GM18858 (cell line): ENCODE measurements at regions not wholly inside any gene's neighbourhood (a gene's known extent, or its start where the extent isn't known, plus 50 kb on each side); places are given as distances from the start of the nearest gene placed in this dataset.
"Not testable (repeated sequence)": the region's sequence is repeated elsewhere in the genome, so short reads cannot be mapped to it uniquely, and the experiment has no call there.

Experiments used
- ATAC-seq: cut with Tn5 transposase; IDR thresholded peaks from one replicate; pipeline ENCODE4 v1.9.1; 2021; ENCODE audit not compliant: unreplicated experiment

- no peak for ATAC-seq
Observed at GRCh38 chr4:188989371-188989770, 850.1 kb downstream of the TRIML1 start.

- ATAC-seq = no peak
Observed at GRCh38 chr4:188992706-188993105, 853.5 kb downstream of the TRIML1 start.

- ATAC-seq = no peak
Observed at GRCh38 chr4:188993871-188994270, 854.6 kb downstream of the TRIML1 start.

- no peak for ATAC-seq
Observed at GRCh38 chr4:189001283-189001970, 862.2 kb downstream of the TRIML1 start.

- ATAC-seq = no peak
Observed at GRCh38 chr4:189001971-189002450, 862.8 kb downstream of the TRIML1 start.

GRCh38 chr4:189002475-189002874 is 863.2 kb downstream of the TRIML1 start:
- ATAC-seq = no peak

- not testable (repeated sequence) for ATAC-seq
Observed at GRCh38 chr4:189010452-189011217, 871.4 kb downstream of the TRIML1 start.

- no peak for ATAC-seq
Observed at GRCh38 chr4:189021831-189022230, 882.6 kb downstream of the TRIML1 start.

GRCh38 chr4:189022440-189023035 is 883.3 kb downstream of the TRIML1 start:
- no peak for ATAC-seq

GRCh38 chr4:189029976-189030504 is 890.8 kb downstream of the TRIML1 start:
- no peak for ATAC-seq

- no peak for ATAC-seq
Observed at GRCh38 chr4:189032606-189033338, 893.5 kb downstream of the TRIML1 start.

- no peak for ATAC-seq
Observed at GRCh38 chr4:189033801-189034347, 894.6 kb downstream of the TRIML1 start.

- ATAC-seq = no peak
Observed at GRCh38 chr4:189035091-189035490, 895.9 kb downstream of the TRIML1 start.

- ATAC-seq = no peak
Observed at GRCh38 chr4:189035654-189036053, 896.4 kb downstream of the TRIML1 start.

GRCh38 chr4:189036906-189037305 is 897.7 kb downstream of the TRIML1 start:
- no peak for ATAC-seq

- no peak for ATAC-seq
Observed at GRCh38 chr4:189046642-189047041, 894.0 kb upstream of the FRG1 start.

- ATAC-seq = no peak
Observed at GRCh38 chr4:189048119-189048518, 892.6 kb upstream of the FRG1 start.

GRCh38 chr4:189049682-189050081 is 891.0 kb upstream of the FRG1 start:
- no peak for ATAC-seq

- no peak for ATAC-seq
Observed at GRCh38 chr4:189050643-189051042, 890.0 kb upstream of the FRG1 start.

- ATAC-seq = no peak
Observed at GRCh38 chr4:189053621-189054020, 887.1 kb upstream of the FRG1 start.

- no peak for ATAC-seq
Observed at GRCh38 chr4:189060104-189060503, 880.6 kb upstream of the FRG1 start.
